GM21423 (cell line): ENCODE measurements at regions not wholly inside any gene's neighbourhood (a gene's known extent, or its start where the extent isn't known, plus 50 kb on each side); places are given as distances from the start of the nearest gene placed in this dataset.

Experiments used
- ATAC-seq: cut with Tn5 transposase; IDR thresholded peaks from one replicate; pipeline ENCODE4 v1.9.1; 2021; ENCODE audit warnings: mild to moderate bottlenecking, moderate library complexity; ENCODE audit not compliant: unreplicated experiment

DNA sequence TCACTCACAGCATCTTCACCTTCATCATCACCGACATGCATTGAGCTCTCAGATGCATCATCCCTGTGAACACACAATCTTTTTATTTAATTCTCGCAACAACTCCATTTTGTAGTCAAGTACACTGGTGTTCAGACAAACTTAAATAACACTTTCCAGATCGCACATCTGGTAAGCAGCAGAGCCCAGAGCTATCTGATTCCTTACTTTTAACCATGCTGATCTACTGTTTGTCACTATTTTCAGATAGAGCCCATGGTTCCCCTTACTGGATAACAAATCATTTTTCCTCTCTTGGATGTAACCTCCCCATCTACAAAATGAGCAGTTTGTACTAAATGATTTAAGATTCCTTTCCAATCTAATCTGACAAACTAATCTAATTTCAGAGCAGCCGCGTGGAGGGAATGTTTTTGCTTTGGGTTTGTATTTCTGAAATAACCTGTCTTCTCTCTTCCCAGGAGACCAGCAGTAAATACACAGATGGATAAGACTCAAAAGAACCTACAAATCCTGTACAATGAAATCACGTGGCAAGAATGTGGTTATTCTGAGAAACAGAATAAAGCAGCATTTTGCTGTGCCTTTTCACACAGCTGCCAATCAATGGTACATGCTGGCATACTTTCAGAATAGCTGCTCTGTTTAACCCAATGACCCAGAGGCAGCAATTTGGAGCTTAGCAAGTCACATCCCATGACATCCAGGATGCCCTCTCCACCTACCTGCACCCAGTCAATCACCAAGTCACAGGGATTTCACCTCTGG, 72.9 kb upstream of the CCL2 start:
- no peak for ATAC-seq

DNA sequence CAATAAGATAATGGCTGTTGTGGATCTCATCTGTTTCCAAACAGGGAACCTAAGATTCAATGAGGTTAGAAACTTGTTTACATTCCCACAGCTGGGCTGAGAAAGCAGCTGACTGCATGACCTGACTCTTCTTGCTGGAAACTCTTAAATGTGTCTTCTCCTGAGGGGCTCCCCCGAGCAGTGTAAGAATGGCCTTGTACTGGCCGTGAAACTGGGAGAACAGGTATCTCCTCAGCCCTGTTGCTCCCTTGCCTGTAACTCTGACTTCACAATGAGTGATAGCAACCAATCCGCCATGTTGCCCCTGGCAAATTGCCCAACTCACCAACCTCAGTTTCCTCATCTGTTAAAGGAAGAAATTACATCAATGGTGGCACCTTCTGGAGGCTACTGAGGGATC, 59.1 kb upstream of the CCL2 start:
- ATAC-seq = no peak

DNA sequence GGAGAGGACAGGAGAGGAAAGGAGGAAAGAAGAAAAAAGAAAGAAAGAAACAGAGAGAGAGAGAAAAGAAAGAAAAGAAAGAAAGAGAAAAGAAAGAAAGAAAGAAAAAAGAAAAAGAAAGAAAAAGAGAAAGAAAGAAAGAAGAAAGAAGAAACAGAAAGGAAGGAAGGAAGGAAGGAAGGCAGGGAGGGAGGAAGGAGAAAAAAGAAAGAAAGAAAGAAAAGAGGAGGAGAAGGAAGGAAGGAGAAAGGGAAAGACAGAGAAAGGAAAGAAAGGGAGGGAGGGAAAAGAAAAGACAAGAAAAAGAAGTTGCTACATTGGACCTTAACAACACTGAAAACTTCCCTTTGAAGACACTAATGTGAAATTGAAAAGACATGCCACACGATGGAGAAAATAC, 56.6 kb upstream of the CCL2 start:
- ATAC-seq = no peak

DNA sequence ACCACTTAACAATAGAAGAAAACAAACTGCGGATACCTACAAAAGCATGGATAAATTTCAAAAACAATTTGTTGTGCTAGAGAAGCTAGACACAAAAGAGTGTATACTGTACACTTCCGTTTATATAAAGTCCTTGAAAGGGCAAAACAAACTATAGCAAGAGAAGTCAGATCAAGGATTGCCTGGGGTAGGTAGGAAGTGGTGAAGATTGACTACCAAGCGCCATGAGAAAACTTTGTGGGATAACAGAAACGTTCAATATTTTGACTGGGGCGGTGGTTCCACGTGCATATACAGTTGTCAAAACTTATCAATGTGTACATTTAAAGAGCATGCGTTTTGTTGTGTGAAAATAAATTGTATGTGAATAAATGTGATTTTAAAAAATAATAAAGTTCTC, 55.6 kb upstream of the CCL2 start:
- no peak for ATAC-seq

DNA sequence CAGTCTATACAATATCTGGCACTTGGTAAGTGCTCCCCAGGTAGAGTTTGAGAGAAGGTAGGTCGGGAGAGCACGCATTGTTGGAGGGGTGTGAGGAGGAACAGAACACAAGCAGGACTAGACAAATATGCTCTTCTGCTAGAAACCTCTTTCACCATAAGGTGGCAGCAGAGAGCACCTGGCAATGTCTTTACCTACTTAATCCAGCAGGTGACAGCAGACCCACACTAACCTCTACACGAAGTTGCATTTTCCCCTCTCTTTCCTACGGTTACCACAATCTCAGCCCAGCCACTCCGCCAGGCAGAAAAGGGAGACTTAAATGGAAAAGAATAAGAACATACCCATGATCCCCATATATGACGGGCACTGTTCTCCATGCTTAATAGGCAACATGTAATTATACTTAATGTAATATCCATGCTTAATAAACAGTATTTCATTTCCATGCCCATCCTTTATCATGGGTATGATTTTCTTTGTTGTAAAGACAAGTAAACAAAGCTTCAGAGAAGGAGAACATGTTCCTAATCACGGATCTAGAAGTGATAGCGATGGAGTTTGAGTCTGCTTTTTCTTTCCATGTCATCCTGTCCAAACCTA, 55.1 kb upstream of the CCL2 start:
- no peak for ATAC-seq

DNA sequence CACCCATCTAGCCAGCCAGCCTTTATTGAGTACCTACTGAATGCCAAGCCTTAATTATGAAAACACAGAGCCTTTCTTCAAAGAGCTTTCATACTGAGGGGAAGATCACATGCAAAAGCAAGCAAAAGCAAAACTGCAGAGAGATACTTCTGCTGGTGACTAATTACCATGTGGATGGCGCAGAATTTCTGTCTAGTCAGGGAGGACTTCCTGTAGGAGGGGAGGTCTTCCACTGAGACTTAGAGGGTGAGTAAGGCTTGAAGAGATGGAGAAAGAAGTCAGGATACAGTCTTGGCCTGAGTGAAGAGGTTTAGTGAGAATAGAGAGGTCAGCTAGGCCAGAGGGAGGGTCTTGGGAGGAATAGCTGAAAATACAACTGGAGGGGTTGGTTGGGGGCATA, 53.9 kb upstream of the CCL2 start:
- ATAC-seq = no peak

DNA sequence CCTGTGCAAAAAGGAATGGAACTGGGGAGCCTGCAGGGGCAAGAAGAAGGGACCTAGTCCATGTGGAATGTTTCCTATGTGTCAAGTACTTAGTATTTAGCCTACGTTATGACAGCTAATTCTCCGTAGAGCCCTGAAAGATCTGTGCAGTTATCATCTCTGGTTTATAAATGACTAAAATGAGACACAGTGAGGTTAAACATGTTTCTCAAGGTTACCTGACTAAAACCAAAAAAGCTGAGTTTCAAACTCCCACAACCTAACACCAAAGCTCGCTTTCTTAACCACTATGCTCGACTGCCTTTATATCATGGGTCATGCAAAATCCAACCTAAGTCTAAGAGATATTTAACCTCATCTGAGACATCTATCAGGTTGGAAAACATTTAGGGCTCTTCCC, 53.3 kb upstream of the CCL2 start:
- ATAC-seq = no peak

DNA sequence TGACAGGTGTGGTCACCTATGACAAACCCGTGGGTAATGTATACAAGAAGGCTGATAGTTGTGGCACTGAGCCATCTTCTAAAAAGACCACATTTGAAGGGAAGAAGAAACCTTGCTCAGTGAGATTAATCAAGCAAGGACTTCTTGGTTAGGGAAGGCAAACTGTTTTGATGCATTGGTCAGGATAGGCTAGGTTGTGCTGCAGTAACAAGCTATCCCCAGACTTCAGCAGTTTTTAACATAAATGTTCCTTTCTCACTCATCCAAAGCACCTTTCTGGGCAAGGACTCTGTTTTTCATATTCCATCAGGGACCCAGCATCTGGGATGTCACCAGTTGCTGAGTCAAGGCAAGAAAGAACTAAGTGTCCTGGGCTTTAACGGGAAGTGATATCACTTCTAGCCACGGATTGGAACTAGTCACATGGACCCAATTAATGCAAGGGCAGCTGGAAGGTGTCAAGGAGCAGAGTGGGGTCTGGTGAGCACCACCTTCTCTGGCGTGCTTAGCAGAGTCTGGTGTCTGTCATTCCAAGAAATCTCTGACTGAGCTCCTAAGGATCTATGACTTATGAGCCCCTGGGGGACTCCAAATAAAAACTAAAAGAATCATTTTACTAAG, 52.0 kb upstream of the CCL2 start:
- no peak for ATAC-seq

DNA sequence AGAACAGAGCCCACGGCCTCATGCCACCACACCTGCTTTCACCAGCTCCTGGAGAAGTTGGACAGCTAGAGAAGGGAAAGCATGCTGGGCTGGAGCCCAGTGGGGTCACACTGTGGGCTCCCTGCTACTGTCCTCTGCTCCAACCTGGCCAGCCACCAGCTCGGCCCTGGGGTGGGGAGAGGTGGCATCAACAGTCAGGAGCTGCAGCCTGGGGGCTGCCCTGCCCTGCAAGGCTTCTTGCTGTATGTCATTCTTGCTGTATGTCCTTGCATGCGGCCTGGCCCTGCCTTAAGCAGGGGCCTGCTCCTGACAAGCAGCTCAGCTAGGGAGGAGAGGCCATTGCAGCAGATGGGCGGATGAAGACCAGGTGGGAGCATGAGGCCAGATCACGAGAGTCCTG, 50.7 kb upstream of the CCL2 start:
- no peak for ATAC-seq
